ENCODE measurements at regions not wholly inside any gene's neighbourhood (a gene's known extent, or its start where the extent isn't known, plus 50 kb on each side); places are given as distances from the start of the nearest gene placed in this dataset.

GRCh38 chr5:124050120-124050770 is 538.3 kb downstream of the CSNK1G3 start:
- no peak for TF ChIP-seq POLR2A (IDR thresholded peaks at IDR 0.05)
- no peak for TF ChIP-seq CTCF (IDR thresholded peaks at IDR 0.05 in 8 of 11, conservative IDR thresholded peaks at IDR 0.05 in 3 of 11)

Data from spleen (tissue), 7 donors.